IPS DF 6.9 (cell line): ENCODE measurements at regions not wholly inside any gene's neighbourhood (a gene's known extent, or its start where the extent isn't known, plus 50 kb on each side); places are given as distances from the start of the nearest gene placed in this dataset.
"Not testable (repeated sequence)": the region's sequence is repeated elsewhere in the genome, so short reads cannot be mapped to it uniquely, and the experiment has no call there.

Experiments
- DNase-seq: peaks from one replicate; pipeline ENCODE4 v3.0.0-alpha.2; 2013; ENCODE audit warnings: low read depth, low spot score
- H3K27ac ChIP-seq: one replicate; pipeline ENCODE4 v1.5.1; 2013; ENCODE audit warnings: low read length, control low read depth
- H3K27me3 ChIP-seq: 2 replicates; pipeline ENCODE4 v1.6.1; 2013; ENCODE audit warnings: mild to moderate bottlenecking, low read length; ENCODE audit not compliant: control insufficient read depth, insufficient read depth
- H3K36me3 ChIP-seq: 2 replicates; pipeline ENCODE4 v1.6.1; 2013; ENCODE audit warnings: low read length; ENCODE audit not compliant: control insufficient read depth, insufficient read depth
- H3K4me1 ChIP-seq: 2 replicates; pipeline ENCODE4 v1.6.1; 2013; ENCODE audit warnings: low read length; ENCODE audit not compliant: control insufficient read depth, insufficient read depth
- H3K4me3 ChIP-seq: 2 replicates; pipeline ENCODE4 v1.5.1; 2013; ENCODE audit warnings: mild to moderate bottlenecking, low read length
- H3K9me3 ChIP-seq: 2 replicates; pipeline ENCODE4 v1.6.1; 2013; ENCODE audit warnings: low read length, inconsistent platforms; ENCODE audit not compliant: control insufficient read depth, insufficient read depth
- WGBS: extraction: QIAGEN DNeasy Blood & Tissue Kit; methylation state at CpG from one replicate; pipeline ENCODE4 v1.1.7; 2013; ENCODE audit warnings: mixed read lengths, missing lambda C conversion rate; ENCODE audit not compliant: insufficient read length, insufficient coverage; 5-methylcytosine and 5-hydroxymethylcytosine counted together

DNA sequence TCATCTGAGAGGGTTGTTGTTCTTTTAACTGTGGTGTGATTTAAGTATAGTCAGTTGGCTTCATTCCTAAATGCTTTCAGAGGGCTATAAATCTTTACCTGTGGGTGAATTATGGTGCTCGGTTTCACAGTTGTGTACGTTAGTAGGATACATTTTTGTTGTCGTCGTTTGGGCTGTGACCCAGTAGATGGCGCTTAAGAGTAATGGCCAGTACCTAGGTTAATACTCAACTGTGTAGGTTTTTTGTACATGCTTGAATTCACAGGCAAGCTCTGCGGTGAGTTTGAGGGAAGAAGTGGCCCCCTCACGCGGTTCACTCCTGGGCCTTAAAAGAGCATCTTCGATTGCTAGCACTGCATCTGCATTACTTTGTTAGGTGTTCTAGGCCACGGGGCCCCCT lies 571.7 kb upstream of the TGIF2LX start:
- H3K36me3 ChIP-seq, H3K4me1 ChIP-seq, DNase-seq, H3K27ac ChIP-seq, H3K4me3 ChIP-seq, H3K27me3 ChIP-seq, H3K9me3 ChIP-seq: not testable (repeated sequence)
- WGBS, result no CpG with 5 or more reads among the region's 10 CpGs

GRCh38 chrX:89369904-89370303 lies 551.8 kb upstream of the TGIF2LX start:
- no CpG with 5 or more reads among the region's 2 CpGs for WGBS
- not testable (repeated sequence) for H3K27ac ChIP-seq, H3K4me1 ChIP-seq, H3K4me3 ChIP-seq, H3K9me3 ChIP-seq, H3K36me3 ChIP-seq, H3K27me3 ChIP-seq, DNase-seq

- DNase-seq, H3K27me3 ChIP-seq, H3K27ac ChIP-seq, H3K36me3 ChIP-seq, H3K9me3 ChIP-seq, H3K4me1 ChIP-seq, H3K4me3 ChIP-seq: not testable (repeated sequence)
- WGBS, result no CpG with 5 or more reads among the region's 3 CpGs
Measured at GRCh38 chrX:89393004-89393403, 528.7 kb upstream of the TGIF2LX start.

DNA sequence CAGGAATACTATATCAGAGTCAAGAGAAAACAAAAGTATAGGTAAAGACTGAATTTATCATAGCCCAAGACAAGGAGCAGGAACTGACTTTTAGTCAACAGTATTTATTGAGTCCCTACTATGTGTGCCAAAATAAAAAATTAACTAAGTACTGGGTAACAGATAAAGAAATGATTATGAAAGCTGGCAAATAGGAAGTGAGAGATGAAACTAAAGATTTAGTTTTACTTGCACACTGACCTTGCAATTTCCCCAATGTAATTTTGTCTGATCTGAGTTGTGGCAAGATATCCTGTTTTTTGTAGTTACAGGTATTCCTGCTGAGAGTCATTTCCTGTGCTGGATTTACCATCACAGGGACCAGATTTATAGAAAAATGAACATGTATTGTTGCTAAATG lies 518.9 kb upstream of the TGIF2LX start:
- H3K9me3 ChIP-seq, result not testable (repeated sequence)

GRCh38 chrX:89405148-89405547 lies 516.6 kb upstream of the TGIF2LX start:
- not testable (repeated sequence) for H3K27ac ChIP-seq, H3K36me3 ChIP-seq, H3K9me3 ChIP-seq, H3K4me3 ChIP-seq, H3K4me1 ChIP-seq, H3K27me3 ChIP-seq
- no CpG with 5 or more reads among the region's 1 CpG for WGBS
- DNase-seq, result peak; percentile 1

More for the DNA sequence above, 518.9 kb upstream of the TGIF2LX start:
- H3K36me3 ChIP-seq, H3K27ac ChIP-seq, H3K4me3 ChIP-seq, DNase-seq, H3K27me3 ChIP-seq, H3K4me1 ChIP-seq: not testable (repeated sequence)

GRCh38 chrX:89416930-89417329 lies 504.8 kb upstream of the TGIF2LX start:
- WGBS, result no CpG with 5 or more reads among the region's 12 CpGs
- H3K27me3 ChIP-seq, H3K9me3 ChIP-seq, DNase-seq, H3K4me1 ChIP-seq, H3K4me3 ChIP-seq, H3K27ac ChIP-seq, H3K36me3 ChIP-seq: not testable (repeated sequence)

DNA sequence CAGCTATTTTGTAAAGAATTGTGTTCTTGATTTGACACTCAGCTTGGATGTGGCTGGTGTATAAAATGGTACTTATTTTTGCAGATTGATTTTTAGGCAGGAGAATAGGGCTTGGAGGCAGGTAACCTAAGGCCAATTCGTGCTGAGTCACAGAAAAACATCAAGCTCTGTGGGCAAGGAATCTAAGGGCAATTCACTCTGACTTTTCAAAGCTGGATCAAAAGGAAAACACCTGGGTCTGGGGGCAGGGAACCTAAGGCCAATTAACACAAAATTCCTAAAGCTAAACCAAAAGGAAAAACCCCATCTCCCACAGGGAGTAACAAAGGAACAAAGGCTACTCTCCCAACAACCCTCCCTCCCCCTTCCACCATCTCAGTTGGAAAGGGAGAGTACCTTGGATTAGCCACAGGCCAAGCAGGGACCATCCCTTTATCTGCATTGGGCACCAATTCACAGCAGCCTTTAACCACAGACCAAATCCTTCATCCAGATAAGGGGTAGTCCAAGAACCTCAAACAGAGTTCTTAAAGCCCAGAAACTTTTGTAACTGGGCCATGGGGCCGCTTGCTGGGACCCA lies 489.0 kb upstream of the TGIF2LX start:
- H3K27me3 ChIP-seq, H3K4me3 ChIP-seq, H3K9me3 ChIP-seq, H3K4me1 ChIP-seq, H3K27ac ChIP-seq, DNase-seq, H3K36me3 ChIP-seq: not testable (repeated sequence)
- WGBS, result no CpG with 5 or more reads among the region's 2 CpGs
